Neural crest cell (in vitro differentiated cells): ENCODE measurements at regions not wholly inside any gene's neighbourhood (a gene's known extent, or its start where the extent isn't known, plus 50 kb on each side); places are given as distances from the start of the nearest gene placed in this dataset.

Experiments used
- DNase-seq: peaks from one replicate; pipeline ENCODE4 v3.0.0; 2021; ENCODE audit warnings: low read depth, mixed read lengths, low spot score
- H3K27ac Mint-ChIP-seq: one replicate; pipeline ENCODE4 v1.8.0; 2021; ENCODE audit warnings: mild to moderate bottlenecking, mixed read lengths; ENCODE audit not compliant: unreplicated experiment
- H3K27me3 Mint-ChIP-seq: 2 replicates; pipeline ENCODE4 v1.8.0; 2021; ENCODE audit warnings: low read depth, mild to moderate bottlenecking, mixed read lengths
- H3K36me3 Mint-ChIP-seq: 2 replicates; pipeline ENCODE4 v1.8.0; 2021; ENCODE audit warnings: low read depth, mild to moderate bottlenecking, mixed read lengths
- H3K4me1 Mint-ChIP-seq: 2 replicates; pipeline ENCODE4 v1.8.0; 2021; ENCODE audit warnings: mixed read lengths
- H3K4me3 Mint-ChIP-seq: one replicate; pipeline ENCODE4 v1.8.0; 2021; ENCODE audit warnings: mild to moderate bottlenecking, mixed read lengths
- H3K9me3 Mint-ChIP-seq: 2 replicates; pipeline ENCODE4 v1.8.0; 2021; ENCODE audit warnings: mixed read lengths
- TF ChIP-seq, protein P1 (sequence below): fragments of 200-600 bp; sonication (generic); conservative IDR thresholded peaks from 2 replicates; pipeline ENCODE4 v1.5.0; 2021; ENCODE audit warnings: antibody characterized with exemption, mild to moderate bottlenecking

DNA sequence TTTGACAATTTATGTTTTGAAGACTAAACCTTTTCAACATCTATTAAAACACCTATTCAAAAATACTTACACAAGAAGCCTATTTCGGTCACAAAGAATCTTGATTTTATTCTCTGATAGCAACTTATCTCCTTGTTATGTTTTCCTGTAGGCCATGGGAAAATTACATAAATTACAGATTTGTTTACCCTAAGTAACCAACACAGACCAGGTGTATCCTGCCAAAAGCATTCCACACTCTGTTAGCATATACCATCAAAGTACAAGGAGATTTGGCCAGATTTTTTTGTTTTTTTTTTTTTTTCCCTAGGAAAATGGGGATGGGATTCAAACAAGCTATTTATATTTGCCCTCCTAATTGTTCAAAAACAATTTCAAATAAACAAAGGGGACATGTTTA, 497.9 kb upstream of the MAGEB18 start:
- Mint-ChIP-seq H3K27me3 (no peaks in the 10 kb centered on the region), H3K4me3 (no peak overlapping the region), H3K36me3 (no peaks in the 10 kb centered on the region), H3K9me3 (peaks cover 5% of the 10 kb centered on the region), H3K27ac (no peak overlapping the region), H3K4me1 (no peaks in the 10 kb centered on the region)
- TF ChIP-seq, protein P1, sequence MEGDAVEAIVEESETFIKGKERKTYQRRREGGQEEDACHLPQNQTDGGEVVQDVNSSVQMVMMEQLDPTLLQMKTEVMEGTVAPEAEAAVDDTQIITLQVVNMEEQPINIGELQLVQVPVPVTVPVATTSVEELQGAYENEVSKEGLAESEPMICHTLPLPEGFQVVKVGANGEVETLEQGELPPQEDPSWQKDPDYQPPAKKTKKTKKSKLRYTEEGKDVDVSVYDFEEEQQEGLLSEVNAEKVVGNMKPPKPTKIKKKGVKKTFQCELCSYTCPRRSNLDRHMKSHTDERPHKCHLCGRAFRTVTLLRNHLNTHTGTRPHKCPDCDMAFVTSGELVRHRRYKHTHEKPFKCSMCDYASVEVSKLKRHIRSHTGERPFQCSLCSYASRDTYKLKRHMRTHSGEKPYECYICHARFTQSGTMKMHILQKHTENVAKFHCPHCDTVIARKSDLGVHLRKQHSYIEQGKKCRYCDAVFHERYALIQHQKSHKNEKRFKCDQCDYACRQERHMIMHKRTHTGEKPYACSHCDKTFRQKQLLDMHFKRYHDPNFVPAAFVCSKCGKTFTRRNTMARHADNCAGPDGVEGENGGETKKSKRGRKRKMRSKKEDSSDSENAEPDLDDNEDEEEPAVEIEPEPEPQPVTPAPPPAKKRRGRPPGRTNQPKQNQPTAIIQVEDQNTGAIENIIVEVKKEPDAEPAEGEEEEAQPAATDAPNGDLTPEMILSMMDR, result no peak
- DNase-seq, result no peak

DNA sequence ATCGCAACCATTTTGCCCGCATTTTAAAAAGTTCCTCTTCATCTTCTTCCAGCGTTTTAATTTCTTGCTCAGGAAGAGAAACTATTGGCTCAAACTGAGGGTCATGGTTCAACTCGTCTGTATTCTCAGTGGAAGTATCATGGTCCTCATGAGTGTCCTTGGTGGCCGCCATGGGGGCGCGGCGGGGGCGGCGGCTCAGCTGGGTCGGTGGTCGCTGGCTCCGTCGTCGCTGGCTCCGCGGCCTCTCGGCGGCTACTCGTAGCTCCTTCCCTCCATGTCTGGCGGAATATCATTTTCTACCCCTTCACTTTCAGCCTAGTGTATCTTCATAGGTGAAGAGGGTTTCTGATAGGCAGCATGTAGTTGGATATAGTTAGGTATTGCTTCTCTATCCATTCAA, 492.0 kb upstream of the MAGEB18 start:
- Mint-ChIP-seq H3K4me1 (no peaks in the 10 kb centered on the region), H3K27ac (no peak overlapping the region), H3K36me3 (no peaks in the 10 kb centered on the region), H3K27me3 (no peaks in the 10 kb centered on the region), H3K4me3 (no peak overlapping the region), H3K9me3 (peaks cover 7% of the 10 kb centered on the region)
- TF ChIP-seq, protein P1, result no peak
- DNase-seq, result no peak

DNA sequence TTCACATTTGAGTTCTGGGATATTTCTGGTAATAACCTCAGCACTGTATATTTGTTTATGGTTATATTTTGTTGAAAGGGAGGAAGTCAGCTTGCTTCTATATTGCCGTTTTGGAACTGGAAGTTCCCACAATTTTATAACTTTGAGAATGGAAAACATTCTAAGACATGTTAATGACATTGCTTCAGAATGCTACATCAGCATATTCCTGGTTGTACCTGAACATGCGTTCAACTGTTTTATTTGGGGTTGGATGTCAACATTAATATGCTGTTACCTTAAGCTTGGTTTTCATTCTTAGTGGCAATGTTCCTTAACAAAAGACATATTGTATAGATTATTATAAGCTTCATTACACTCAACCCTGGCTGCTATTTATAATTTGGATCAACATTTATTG, 489.4 kb upstream of the MAGEB18 start:
- H3K27me3 Mint-ChIP-seq, result no peaks in the 10 kb centered on the region
- no peak overlapping the region for H3K27ac Mint-ChIP-seq
- H3K4me3 Mint-ChIP-seq, result no peak overlapping the region
- no peaks in the 10 kb centered on the region for H3K4me1 Mint-ChIP-seq
- H3K36me3 Mint-ChIP-seq, result no peaks in the 10 kb centered on the region
- H3K9me3 Mint-ChIP-seq, result peaks cover 5% of the 10 kb centered on the region
- DNase-seq, result no peak
- TF ChIP-seq, protein P1, result no peak

DNA sequence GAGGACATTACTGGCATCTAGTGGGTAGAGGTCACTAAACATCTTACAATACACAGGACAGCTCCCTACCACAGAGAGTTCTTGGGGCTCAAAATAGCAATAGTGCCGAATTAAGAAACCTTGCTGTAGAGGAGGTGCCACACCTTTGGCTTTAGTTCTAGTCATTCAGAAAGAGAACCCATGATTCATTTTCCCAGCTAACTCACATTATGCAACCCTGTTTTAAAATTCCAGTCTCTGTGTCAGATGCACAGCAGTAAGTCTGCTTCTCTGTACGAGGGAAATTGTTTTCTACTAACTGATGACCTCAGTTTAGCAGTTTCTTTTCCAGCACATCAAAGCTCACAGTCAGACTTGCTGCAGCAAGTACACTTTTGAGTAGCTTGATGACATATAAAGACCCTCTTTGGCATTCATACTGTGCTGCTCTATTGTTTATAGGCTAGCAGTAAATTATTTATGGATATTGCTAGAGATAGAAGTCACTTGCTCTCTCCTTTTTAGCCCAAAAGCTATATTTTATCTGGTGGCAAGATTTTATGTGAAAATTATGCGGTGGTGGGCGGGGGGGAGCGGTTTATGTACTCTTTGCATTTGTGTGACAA, 487.8 kb upstream of the MAGEB18 start:
- no peak for DNase-seq
- TF ChIP-seq, protein P1, result no peak
- Mint-ChIP-seq H3K36me3 (no peaks in the 10 kb centered on the region), H3K27ac (no peak overlapping the region), H3K27me3 (no peaks in the 10 kb centered on the region), H3K9me3 (peaks cover 5% of the 10 kb centered on the region), H3K4me1 (no peaks in the 10 kb centered on the region), H3K4me3 (no peak overlapping the region)

DNA sequence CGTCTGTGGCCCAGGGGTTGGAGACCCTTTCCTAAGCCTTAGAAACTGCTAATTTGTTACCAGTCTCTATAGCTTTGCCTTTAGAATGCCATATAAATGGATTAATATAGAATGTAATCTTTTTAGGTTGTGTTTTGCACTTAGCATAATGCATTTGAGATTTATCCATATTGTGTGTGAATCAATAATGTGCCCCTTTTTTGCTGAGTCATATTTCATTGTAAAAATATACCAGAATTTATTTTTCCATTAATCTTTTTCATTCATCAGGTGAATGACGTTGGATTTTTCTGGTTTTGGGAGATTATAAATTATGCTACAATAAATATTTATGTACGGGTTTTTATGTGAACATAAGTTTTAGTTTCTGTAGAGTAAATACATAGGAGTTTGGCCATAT, 478.8 kb upstream of the MAGEB18 start:
- TF ChIP-seq, protein P1, result no peak
- Mint-ChIP-seq H3K9me3 (peaks cover 6% of the 10 kb centered on the region), H3K4me3 (no peak overlapping the region), H3K27me3 (no peaks in the 10 kb centered on the region), H3K27ac (no peak overlapping the region), H3K4me1 (no peaks in the 10 kb centered on the region), H3K36me3 (no peaks in the 10 kb centered on the region)
- no peak for DNase-seq
